ENCODE measurements at regions not wholly inside any gene's neighbourhood (a gene's known extent, or its start where the extent isn't known, plus 50 kb on each side); places are given as distances from the start of the nearest gene placed in this dataset.

DNA sequence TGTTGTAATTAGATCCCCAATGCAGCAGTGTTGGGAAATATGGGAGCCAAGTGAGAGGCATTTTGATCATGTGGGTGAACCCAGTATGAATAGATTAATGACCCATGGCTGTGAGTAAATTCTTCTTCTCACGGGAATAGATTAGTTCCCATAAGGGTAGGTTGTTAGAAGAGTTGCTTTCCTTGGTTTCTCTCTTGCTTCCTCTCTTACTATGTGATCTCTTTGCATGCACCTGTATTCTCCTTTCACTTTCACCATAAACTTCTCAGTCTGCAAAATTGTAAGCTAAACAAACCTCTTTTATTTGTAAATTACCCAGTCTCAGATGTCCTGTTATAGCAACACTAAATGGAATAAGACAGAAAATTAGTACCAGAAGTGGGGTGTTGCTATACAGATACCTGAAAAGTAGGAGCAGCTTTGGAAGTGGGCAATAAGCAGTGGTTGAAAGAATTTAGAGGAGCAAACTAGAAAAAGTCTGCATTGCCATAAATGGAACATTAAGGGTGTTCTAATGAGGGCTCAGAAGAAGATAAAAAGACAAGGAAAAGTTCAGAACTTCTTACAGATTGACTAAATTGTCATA is 1090.0 kb upstream of the ARRDC3 start:
- TF ChIP-seq, protein P1, sequence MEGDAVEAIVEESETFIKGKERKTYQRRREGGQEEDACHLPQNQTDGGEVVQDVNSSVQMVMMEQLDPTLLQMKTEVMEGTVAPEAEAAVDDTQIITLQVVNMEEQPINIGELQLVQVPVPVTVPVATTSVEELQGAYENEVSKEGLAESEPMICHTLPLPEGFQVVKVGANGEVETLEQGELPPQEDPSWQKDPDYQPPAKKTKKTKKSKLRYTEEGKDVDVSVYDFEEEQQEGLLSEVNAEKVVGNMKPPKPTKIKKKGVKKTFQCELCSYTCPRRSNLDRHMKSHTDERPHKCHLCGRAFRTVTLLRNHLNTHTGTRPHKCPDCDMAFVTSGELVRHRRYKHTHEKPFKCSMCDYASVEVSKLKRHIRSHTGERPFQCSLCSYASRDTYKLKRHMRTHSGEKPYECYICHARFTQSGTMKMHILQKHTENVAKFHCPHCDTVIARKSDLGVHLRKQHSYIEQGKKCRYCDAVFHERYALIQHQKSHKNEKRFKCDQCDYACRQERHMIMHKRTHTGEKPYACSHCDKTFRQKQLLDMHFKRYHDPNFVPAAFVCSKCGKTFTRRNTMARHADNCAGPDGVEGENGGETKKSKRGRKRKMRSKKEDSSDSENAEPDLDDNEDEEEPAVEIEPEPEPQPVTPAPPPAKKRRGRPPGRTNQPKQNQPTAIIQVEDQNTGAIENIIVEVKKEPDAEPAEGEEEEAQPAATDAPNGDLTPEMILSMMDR (IDR thresholded peaks at IDR 0.05), result no peak
- DNase-seq (ENCODE audit: low spot score), result no peak
- no peak for ATAC-seq (ENCODE audit: low FRiP score)

DNA sequence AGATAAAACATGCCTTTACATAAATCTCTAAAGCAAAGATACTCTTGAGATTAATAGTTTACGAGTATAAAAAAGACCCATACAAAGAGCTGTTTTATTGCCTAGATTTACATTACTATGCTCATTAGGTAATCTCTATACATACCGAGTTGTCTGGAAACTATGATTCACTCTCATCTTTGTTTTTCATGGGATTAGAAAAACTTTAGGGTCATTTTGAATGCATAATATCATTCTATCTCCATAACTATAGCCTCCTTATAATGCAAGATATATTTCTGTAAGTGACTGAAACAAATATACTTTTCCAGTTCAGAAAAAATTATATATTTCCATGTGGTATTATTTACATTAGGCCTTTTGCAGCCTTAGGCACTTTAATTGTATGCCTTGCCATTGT is 1088.7 kb upstream of the ARRDC3 start:
- TF ChIP-seq, protein P1 (IDR thresholded peaks at IDR 0.05), result no peak
- no peak for ATAC-seq (ENCODE audit: low FRiP score)
- DNase-seq (ENCODE audit: low spot score), result no peak

DNA sequence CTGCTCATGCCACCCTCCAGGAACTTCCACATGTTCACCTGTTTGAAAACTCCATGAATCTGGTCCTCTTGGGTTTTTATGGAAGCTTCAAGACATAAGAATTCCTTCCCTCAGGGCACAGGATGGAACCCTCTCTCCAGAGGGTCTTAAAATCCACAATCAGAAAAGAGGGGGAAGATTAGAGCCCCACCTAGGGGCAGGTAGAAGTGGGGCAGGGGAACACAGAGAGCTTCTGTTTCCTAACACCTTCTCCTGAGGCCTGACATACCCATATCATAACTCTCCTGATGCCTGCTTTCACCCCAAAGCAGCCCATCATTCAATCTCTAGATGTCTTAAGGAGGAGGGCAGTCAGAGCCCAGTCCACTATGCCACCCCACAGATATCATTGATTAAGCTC is 1087.7 kb upstream of the ARRDC3 start:
- ATAC-seq (ENCODE audit: low FRiP score) (no peak), DNase-seq (ENCODE audit: low spot score) (no peak)
- TF ChIP-seq, protein P1 (IDR thresholded peaks at IDR 0.05), result no peak

DNA sequence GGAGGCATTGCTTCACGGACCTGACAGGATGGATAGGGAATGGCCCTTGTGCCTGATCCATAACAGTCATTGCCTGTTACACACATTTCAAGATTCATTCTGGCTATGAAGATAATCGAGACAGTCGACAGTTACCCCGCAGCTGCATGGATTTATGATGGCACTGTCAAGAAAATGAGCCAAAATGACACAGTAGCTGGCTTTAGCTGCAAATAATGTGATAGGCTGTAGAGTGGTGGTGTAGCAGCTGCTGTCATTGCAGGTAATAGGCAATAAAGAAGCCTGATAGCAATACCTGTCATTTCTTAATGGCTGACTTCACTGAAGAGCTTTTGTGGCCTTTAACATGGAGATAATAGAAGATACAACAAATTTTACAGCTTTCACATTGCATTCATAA is 1085.2 kb upstream of the ARRDC3 start:
- TF ChIP-seq, protein P1 (IDR thresholded peaks at IDR 0.05), result no peak
- no peak for DNase-seq (ENCODE audit: low spot score)
- no peak for ATAC-seq (ENCODE audit: low FRiP score)

DNA sequence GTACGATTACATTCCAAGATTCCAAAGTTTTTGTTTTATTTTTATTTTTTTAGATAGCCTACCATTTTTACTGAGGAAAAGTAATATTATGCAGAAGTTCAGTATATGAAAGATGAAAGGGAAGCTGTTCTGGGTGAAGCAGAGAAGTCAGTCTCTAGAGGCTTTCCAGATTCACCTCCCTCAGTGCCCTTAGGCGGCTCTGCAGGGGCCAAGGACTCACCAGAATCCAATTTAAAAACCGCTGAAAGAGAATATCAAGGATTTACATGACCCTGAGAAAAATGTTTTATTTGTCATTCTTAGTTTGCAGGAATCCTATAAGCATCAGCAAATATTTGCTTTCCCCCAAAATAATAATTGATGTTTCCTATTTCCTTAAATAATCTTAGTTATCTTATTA is 1084.6 kb upstream of the ARRDC3 start:
- no peak for DNase-seq (ENCODE audit: low spot score)
- TF ChIP-seq, protein P1 (IDR thresholded peaks at IDR 0.05), result no peak
- no peak for ATAC-seq (ENCODE audit: low FRiP score)

DNA sequence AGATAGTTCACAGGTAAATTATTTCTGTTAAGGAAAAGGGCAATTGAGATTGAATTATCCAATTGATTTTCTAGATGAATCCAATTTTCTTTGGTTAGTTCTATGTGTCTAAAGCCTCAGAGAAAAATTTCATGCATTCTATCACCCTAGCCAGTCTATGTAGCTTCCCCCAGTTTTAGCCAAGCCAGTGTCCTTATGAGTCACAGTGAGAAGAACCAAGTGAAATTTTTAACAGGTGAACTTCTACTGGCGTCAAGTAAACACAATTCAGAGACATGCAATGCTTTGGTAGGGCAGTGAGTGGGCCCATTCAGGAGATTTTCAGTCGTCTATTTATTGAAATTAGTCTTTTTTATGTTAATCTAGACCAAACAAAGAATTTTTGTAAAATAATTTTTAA is 1077.4 kb upstream of the ARRDC3 start:
- ATAC-seq (ENCODE audit: low FRiP score), result no peak
- TF ChIP-seq, protein P1 (IDR thresholded peaks at IDR 0.05), result no peak
- DNase-seq (ENCODE audit: low spot score), result no peak

DNA sequence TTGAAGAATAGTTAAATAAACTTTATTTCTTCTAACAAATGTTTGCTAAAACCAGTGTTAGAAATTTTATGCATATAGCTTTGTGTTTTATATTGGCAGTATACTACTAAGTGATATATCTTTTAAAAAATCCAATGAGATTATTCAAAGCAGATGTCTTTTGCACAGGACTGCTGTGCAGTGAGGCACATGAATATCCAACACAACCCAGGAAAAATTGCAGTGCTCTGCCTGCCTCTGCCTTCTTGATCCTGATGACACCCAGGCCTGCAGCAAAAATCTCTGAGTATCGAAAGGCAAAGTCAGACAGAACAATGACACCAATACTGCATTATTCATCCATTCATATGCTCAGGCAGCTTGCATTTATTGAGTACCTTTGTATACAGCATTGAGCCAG is 1076.5 kb upstream of the ARRDC3 start:
- ATAC-seq (ENCODE audit: low FRiP score) (no peak), DNase-seq (ENCODE audit: low spot score) (no peak)
- TF ChIP-seq, protein P1 (IDR thresholded peaks at IDR 0.05), result no peak
